Activated CD8-positive, alpha-beta memory T cell treated with anti-CD3 and anti-CD28 coated beads, Interleukin-2, amount 50 U/mL, for 1 hour (primary cell): ENCODE measurements at regions not wholly inside any gene's neighbourhood (a gene's known extent, or its start where the extent isn't known, plus 50 kb on each side); places are given as distances from the start of the nearest gene placed in this dataset.

ENCODE experiments used
- DNase-seq: peaks from one replicate; pipeline ENCODE4 v3.0.0-alpha.2; 2020; ENCODE audit errors: extremely low read depth

DNA sequence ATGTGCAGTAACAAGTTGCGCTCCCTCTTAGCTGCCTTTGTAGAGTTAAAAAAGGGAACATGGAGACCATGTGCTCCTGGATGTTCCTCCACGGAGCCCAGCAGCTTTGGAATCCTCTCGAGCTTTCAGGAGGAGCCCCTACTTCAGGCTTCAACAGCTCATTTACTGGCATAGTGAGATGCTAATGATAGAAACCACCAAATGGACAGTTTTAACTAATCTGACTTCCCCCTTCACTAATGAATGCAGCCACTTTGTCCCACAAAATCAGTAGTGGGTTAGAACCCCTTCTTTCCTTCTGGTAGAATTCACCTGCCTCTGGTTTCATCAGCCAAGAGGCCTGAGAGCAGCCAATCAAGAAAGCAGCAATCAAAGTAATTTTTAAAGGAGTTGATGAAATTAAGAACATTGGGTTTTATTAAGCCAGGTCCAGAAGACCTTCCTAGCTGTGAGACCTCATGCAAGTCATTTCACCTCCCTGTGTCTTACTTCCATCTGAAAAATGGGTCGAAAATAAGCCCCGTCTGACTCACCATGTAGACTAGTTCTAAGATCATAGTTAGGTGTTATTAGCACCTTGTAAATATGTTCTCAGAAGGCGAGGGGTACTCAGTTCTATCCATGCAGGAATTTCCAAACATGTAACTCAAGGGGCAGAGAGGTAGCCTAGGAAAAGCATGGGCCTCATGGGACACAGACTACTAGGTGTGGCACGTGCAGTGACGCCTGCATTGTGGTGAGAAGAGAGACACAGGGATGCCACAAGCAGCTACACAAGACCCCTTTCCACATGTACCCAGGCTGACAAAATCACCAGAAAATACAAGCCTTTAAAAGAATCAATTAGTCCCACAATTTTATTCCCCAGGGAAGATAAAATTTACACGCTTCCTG lies 179.7 kb upstream of the LPP start:
- no peak for DNase-seq

DNA sequence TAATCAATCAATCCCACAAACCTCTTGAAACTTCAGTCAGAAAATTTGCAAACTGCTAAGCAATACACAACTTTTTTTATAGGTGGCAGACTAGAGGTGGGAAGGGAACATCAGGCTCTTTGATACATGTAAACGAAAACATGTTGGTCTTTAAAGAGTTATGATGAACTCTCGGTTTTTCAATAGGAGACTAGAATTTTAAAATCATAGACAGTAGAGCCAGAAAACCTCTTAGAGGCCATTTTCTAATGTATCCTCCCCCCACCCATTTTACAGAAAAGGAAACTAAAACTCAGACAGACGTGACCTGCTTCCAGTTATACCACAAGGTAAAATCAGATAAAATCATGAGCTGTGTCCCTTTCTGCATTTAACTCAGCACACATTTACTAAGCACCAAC lies 179.1 kb upstream of the LPP start:
- DNase-seq = no peak

DNA sequence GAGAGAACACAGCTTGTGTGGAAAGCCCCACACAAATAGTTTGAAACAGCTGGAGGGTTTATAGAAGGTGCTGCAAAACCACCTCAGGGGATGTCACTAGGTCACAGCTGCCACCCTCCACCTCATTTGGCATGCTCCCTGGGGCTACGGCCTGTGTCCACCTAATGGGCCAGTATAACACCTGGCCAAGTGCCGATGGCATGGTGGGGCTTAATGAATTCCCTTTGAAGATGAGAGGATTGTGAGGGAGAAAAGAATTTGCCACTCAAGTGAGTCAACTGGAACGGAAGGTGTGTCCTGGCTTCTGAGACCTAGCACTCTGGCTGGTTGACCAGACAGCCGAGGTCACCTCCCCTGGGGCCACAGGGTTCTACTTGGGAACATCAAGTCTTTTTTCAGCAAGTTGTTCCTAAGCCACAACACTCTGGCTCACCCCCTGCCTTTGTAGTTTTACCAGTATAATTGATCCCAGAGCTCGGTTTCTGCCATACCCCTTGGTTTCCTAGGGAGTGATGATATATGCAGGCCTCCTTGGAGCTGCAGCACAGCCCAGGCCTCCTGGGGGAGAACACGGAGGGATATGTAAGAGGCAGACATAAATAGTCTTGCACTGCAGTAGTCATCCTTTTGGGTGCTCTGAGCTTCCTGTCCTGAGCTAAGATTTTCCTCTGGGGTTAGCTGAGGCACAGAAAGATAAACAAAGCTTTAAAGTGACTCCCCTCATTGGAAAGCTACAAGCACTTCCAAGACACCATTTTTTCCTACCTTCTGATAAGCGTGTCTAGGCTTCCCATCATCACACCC lies 178.2 kb upstream of the LPP start:
- no peak for DNase-seq

DNA sequence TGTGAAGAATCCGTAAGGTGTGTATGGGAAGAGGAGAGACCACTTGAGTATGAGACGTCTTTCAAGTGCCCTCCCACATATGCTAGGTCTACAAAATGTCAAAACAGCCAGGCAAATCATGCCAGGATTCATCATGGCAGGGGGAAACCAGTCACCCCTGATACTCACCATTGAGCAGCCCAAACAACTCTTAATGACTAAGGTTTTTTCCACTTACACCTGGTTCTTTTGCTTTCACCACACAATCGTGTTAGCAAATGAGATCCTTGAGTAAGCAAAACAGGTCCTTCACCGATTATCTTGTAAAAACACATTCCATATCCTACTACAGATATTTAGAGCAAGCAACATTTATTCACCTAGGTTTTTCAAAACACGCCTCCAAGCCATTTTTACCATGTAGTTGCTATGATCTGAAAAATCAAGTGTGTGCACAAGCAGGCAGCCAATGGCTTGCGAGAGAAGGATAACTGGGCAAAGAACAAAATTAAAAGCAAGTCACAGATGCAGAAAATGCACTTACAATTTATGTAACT lies 177.5 kb upstream of the LPP start:
- DNase-seq = no peak

DNA sequence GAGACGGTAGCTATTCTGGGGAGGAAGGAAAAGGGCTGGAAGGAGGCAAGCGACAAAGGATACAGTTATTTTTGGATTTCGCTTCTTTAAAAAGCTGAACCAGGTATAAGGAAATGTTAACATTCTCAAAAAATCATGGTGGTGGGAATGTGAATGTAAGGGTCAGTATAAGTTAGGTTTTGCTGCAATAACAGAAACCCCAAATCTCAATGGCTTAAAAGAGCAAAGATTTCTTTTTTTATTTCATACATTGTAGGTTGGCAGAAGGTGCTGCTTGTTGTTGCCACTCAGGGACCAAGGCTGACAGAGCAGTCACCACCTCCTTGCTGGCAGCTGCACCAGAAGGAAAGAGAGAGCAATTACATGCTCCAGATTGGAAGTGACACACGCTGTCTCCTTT lies 176.3 kb upstream of the LPP start:
- DNase-seq = no peak

DNA sequence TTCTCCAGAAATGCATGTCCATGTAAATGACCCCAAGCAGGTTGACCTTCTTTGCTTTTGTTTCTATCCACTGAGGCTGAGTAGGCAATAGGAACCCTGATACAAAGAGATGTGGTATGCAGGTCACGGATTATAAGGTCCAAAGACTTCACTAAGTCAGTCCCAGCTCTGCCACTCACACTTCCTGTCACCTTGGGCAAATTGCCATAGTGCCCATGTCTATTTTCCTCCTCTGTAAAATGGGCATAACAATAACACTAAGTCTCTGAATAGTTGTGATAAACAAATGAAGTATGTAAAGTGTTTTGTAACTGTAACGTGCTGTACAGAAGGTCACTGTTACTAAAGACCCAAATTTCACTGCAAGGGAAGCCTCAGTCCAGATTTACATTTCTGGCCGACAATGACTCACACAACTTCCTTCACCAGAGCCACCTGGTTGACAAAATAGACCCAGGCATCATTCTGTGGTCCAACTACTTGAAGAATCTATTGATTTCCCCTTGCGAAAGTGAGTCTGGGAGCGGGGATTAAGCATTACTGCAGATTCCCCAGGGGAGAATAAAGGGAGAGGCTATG lies 175.4 kb upstream of the LPP start:
- no peak for DNase-seq

DNA sequence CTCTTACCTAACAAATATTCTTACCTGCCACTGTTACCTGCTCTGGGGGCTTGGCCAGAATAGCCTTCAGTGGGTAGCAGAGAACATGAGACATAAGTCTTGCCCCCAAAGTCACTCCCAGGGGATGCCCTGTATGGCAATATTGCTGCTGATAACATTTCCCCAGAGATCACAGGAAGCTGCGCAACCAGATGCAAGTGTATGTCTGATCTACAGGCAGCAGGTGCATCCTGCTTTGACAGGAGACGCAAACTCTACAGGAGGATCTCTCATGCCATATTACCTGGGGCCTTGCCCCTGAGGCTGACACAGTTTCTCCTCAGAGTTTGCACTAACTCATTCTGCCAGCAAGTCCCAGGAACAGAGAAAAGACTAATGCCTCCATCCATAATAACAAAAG lies 174.4 kb upstream of the LPP start:
- DNase-seq = no peak

DNA sequence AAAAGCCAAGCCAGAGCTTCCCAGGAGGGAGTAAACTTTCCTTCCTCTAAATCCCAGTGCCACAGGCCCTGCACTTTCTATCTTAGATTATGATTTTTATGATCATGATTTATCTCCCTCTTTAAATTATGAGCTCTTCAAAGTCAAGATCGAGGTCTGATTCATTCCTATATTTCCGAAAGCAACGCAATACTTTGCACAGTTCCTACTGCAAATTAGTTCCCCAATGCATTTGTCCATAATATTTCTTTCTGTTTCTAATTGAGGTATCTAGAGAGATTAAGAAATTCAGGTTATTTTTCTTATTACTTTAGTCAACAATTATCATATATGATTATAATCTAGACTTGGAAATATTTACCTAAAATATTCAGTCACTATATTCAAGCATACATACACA lies 173.1 kb upstream of the LPP start:
- DNase-seq = no peak

DNA sequence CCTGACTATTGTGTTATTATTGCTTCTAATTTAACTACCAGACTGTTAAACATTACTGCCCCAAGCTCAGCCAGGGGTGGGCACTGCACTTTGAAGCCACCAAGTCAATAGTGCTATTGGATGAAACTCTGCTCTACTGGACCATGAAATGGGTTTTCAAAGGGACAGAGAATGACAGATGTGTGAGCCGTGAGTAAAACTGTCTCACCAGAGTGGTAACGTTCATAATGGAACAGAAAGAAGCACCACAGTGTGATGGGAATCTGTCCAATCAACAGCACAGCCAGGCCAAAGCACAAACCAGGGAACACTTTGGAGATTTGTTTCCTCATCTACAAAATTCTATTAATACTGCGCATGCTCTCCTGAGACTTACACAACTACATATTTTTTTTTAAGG lies 171.8 kb upstream of the LPP start:
- DNase-seq = no peak

DNA sequence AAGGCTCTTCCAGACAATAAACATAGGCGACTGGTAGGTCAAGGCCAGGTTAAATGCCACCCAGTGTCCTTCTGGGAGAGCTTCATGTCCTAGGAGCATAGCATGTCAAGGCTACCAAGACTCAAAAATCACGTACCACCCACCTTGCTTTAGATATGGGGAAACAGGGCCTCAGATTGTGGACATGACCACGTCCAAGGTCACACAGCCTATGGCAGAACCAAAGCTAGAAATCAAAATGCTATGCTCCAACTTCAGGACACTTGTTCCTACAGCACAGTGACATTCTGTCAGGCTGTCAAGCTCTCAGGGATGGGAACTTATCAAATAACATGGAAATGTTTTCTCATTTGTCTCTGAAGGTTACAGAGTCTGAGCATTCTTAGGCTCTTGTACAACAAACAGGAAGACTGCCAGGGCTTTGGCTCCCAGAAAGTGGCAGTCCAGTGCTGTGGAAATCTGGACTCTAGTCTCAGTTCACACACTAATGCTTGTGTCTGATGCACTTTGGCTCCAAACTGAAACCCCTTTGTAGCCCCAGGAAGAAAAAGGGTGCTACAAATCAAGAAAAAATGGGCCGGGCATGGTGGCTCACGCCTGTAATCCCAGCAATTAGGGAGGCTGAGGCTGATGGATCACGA lies 170.4 kb upstream of the LPP start:
- DNase-seq = no peak

DNA sequence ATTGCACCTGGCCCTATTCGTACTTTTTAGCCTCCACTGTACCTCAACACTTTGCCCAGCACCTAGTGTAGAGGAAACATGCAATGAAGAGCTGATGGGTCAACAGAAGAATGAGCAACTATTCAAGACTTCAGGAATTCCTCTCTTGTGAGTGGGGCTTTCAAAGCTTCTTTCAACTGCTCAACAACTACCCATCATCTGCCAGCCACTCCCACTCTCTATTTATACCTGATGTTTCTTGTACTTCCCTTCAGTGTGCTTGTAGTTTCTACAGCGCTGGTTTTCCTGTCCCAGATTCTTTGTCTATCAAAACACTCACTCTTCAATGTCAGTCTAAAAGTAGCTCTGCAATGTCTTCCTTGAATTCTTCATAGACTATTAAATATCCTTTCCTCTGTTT lies 168.3 kb upstream of the LPP start:
- DNase-seq = no peak

DNA sequence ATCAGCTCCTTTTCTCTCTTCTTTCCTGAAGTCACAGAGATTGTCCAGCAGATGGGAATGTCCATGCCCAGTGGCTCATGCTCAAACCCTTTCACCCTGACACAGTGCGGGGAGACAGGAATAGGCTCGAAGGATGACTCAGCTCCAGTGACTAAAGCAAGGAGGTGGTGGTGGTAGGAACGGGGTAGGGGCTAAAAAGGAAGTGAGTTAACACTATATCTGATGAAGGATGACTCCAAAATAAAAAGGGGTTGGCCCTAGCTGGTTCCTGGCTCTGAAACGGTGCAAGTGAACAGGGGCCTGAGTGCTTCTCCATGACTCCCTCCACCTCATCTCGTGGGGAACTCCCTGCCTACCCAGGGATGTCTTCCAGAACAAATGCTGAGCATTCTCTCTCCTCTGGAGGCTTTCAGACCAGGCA lies 167.4 kb upstream of the LPP start:
- no peak for DNase-seq

DNA sequence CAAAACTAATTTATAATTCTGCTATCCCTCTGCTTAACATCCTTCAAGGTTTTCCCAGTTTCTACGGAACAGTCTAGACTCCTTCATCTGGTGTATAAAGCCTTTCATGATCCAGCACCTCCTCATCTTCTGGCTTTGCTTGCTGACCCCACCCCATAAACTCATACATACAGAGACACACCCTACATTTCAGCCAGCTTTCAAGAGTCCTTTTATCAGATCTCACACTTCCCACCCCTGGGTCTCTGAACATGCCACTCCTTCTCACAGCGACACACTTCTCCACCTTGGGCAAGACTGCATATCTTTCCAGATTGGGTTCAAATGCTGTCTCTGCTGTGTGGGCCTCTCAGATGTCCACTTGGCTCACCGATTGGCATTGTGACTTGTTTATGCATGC lies 166.8 kb upstream of the LPP start:
- no peak for DNase-seq

DNA sequence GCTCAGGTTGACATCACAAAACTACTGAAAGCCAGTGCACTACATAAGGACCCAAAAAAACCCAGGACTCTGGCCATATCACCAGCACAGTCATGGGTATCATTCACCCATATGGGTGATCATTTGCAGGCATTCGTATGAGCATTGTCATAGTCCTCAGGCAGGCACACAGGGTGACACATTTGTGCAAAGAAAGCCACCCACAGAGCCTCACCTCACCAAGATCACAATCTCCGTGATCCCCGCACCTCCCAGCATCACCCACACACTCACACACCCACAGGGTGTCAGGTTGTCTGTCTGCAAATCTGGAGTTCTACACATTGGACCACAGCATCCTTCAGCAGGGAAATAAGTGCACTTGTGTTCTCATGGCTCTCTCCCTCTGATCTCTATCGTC lies 166.0 kb upstream of the LPP start:
- no peak for DNase-seq

DNA sequence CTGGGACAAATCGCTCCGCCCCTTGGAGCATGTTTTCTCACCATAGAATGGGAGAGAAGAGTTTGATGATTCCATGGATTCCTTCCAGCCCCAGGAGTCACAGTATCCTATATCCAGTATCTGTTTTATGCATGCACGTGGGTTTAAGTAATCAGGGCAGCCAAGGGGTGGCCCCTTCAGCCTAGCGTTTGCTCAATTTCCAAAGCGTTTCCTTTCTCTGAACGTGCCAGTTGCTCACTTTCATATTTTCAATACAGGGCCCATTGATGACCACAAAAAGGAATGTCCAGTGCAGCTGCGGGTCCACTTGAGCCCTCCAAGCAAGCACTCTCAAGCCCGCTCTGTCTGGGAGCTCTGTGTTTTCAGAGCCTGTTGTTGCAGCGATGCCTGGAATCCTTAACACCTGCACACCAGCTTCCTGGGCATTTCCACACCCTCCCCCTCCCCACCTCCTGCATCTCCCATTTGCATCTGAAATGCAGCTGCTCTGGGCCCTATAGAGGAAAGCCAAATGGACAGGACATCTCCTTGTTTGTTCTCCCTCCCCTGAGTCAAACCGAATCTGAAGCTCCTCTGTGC lies 164.3 kb upstream of the LPP start:
- DNase-seq = no peak

DNA sequence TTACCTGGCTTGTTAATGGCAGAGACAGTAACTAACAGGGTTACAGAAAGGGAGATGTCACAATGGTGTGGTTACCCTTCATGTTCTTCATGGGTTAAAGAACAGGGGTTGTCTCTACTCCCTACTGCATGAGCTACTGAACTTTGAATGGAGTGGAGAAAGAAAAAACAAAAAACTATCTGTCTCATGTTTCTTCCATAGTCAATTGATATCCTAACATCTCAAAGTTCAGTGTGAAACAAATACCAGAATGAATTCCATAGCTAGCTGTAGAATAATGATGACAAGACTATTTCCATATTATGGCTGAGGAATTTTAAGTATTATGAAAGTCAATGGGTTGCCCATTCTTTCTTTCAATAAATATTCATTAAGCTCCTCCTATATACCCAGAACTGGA lies 161.3 kb upstream of the LPP start:
- no peak for DNase-seq

DNA sequence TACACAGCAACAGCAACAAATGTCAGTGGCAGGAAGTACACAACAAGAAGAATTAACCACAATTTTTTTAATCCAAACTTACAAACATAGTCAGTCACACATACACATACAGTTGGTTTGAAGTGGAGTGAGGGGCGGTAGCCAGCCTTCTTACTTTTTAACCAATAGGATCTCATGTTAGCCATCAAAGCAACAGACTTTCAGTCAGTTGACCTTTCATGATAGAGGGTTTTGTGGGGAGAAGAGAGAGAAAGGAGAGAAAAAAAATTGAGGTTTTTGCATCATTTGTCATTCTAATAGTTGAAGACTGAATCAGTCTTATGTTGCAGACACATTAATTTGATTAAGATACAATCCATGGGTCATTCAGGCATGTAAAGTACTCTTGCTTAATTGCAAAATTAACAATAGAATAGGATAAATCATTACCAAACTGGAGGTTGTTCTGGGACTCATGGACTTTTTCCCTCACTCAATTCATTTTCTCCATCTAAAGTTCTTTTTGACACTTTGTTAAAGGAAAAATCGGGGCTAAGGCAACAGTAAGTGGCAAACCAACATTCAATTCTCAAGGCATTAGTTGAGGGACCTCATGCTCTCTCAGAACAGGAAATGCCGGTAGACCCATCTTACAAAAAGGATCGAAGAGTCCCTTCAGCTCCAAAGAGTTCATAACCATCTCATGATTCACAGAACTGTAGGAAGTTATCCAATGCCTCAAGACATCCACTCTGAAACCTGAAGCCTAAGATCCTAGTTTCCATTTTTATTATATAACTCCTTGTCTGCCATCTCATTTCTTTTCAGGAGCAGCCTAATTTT lies 159.5 kb upstream of the LPP start:
- DNase-seq = no peak

DNA sequence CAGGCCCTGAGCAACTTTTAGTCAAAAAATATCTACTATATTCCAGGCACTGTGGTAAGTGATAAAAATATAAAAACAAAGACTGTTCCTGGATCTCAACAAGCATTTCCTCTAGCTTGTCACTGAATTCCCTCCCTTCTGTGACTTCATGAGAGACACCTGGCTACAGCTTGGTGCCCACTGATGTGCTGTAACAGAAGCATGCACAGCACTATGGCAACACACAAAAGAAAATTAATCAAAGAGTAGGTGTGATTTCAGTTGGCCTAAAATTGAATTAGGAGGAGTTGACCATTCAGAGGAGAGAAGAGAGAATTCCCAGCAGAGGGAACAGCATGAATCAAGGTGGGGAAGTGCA lies 158.9 kb upstream of the LPP start:
- DNase-seq = no peak

DNA sequence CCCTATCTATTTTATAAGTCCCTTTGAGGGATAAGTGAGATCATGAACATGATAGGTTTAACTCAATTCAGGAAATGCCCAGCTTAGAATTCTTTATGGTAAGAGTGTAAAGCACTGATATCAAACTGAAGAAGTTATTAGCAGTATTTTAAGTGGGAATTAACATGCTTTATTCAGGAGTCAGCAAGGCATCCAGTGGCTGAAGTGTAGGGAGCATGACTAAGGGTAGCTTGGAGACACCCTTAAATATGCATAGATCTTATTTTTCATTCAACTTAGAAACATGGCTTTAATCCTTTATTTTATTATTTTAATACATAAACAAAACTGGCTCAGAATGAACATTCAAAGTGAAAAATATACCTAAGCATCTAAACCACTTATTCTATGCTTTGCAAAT lies 158.3 kb upstream of the LPP start:
- no peak for DNase-seq

DNA sequence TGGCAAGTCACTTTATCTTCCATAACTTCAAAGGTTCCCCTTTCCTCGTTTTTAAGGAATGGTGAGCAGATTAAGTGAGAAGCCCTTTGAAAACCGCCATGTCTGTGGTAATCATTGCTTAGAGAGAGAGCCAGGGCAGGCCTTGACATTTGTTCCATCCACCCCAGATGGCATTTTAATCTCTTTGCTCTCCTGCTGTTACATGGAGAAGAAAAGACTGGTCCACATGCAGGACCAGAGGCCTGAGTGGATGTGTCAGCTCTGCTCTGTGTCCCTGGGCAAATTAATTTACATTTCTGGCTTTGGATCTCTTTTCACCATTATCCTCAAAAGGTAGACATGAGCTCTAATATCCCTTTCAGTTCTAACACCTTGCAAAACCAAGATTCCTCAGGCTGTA lies 157.3 kb upstream of the LPP start:
- no peak for DNase-seq

DNA sequence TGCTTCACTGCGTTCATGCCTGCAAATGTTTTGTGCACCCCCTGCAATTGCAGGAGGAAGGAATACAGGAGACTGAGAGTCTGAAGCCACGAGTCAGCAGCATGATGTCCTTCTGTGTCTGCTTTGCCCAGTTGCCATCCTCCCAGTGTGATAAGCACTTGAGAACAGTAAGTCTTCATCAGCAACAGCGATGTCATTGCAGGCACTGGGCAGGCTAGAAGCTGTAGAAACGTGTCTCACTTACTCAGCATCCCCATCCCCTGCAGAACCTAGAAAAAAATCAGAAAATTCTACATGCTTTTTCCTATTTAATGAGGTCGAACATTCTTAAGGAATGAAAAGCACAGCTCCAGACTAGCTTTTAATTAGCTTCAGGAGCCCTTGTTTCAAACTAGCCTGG lies 156.5 kb upstream of the LPP start:
- no peak for DNase-seq
